Sigmoid colon (tissue), 6 donors: ENCODE measurements at regions not wholly inside any gene's neighbourhood (a gene's known extent, or its start where the extent isn't known, plus 50 kb on each side); places are given as distances from the start of the nearest gene placed in this dataset.

Source experiments
- DNase-seq: peaks from one replicate; pipeline ENCODE4 v3.0.0-alpha.2; 2019
- H3K27ac ChIP-seq, 4 donors: fragments of 200-600 bp; sonication (generic); one replicate each; pipeline ENCODE4 v1.5.1; 2016 to 2019; ENCODE audit warnings: mild to moderate bottlenecking in 1 of 4
- H3K27me3 ChIP-seq, 3 donors: fragments of 200-600 bp; sonication (generic); one replicate each; pipeline ENCODE4 v1.5.1; 2019; ENCODE audit warnings: mild to moderate bottlenecking in 1 of 3
- H3K36me3 ChIP-seq, 4 donors: fragments of 200-600 bp; sonication (generic); one replicate each; pipeline ENCODE4 v1.5.1; 2016 to 2019
- H3K4me1 ChIP-seq, 4 donors: fragments of 200-600 bp; sonication (generic); one replicate each; pipeline ENCODE4 v1.5.1; 2017 to 2019
- H3K4me3 ChIP-seq, 4 donors: fragments of 200-600 bp; sonication (generic); one replicate each; pipeline ENCODE4 v1.5.1; 2017 to 2019; ENCODE audit warnings: mild to moderate bottlenecking in 2 of 4, moderate library complexity in 1 of 4
- H3K9me3 ChIP-seq, 4 donors: fragments of 200-600 bp in 3 of 4; sonication (generic) in 3 of 4; one replicate each; pipeline versions ENCODE4 v1.5.1 to v1.6.1; 2013 to 2019
- CTCF ChIP-seq, 4 experiments: fragments of 450-650 bp in 3 of 4; fragments of 200-600 bp in 1 of 4; IDR thresholded peaks; one replicate each; pipeline ENCODE4 v1.5.1; 2016 to 2019; ENCODE audit warnings: antibody characterized with exemption in 4 of 4, mild to moderate bottlenecking in 3 of 4, moderate library complexity in 2 of 4
- EP300 ChIP-seq, 4 donors: sonication (generic); formaldehyde crosslinking; IDR thresholded peaks; one replicate each; pipeline ENCODE4 v1.6.1; 2017; ENCODE audit warnings: antibody characterized with exemption in 4 of 4
- POLR2A ChIP-seq, 2 donors: fragments of 450-650 bp; IDR thresholded peaks; one replicate each; pipeline ENCODE4 v1.6.1; 2016; ENCODE audit warnings: antibody characterized with exemption in 2 of 2, mild to moderate bottlenecking in 2 of 2, moderate library complexity in 2 of 2
- POLR2AphosphoS5 ChIP-seq, 4 donors: sonication (generic); formaldehyde crosslinking; IDR thresholded peaks; one replicate each; pipeline ENCODE4 v1.6.1; 2017; ENCODE audit warnings: antibody characterized with exemption in 4 of 4
- WGBS, 2 donors: extraction: QIAGEN DNeasy Blood & Tissue Kit; methylation state at CpG; one replicate each; pipeline ENCODE4 v1.1.7; 2013; 5-methylcytosine and 5-hydroxymethylcytosine counted together
- intact Hi-C: fragments of 100-400 bp; cut with DNase I; formaldehyde crosslinking; loops from one replicate; pipeline ENCODE4 v1.15.1; 2023
- donor health status: healthy with polysubstance abuse.
- donor health status: healthy.

GRCh38 chr5:159645179-159645846 lies 271.0 kb upstream of the ADRA1B start:
- DNase-seq = no peak
- intact Hi-C loops = no loop called here
- no peaks in the 10 kb centered on the region for H3K27me3 ChIP-seq

GRCh38 chr5:159650803-159651202 lies 265.5 kb upstream of the ADRA1B start:
- Histone ChIP-seq H3K27me3 (no peaks in the 10 kb centered on the region), H3K4me3 (no peak overlapping the region), H3K4me1 (peaks cover 0 to 11% (median 0%) of the 10 kb centered on the region in 4 donors), H3K36me3 (no peaks in the 10 kb centered on the region), H3K9me3 (no peaks in the 10 kb centered on the region), H3K27ac (no peak overlapping the region)
- peak in 1 of 4 donors; percentile 63 for TF ChIP-seq POLR2AphosphoS5 (IDR thresholded peaks at IDR 0.05)
- no peak for TF ChIP-seq CTCF (IDR thresholded peaks at IDR 0.05)
- intact Hi-C loops = no loop called here
- WGBS, 2 donors = 78 to 82% methylated on average over 2 of the region's 2 CpGs
- DNase-seq = no peak

More at GRCh38 chr5:159645179-159645846, 271.0 kb upstream of the ADRA1B start:
- no peaks in the 10 kb centered on the region for H3K4me1 ChIP-seq
- H3K4me3 ChIP-seq = no peak overlapping the region
- TF ChIP-seq POLR2AphosphoS5 (IDR thresholded peaks at IDR 0.05) = no peak
- no peak overlapping the region for H3K27ac ChIP-seq
- 33 to 70% methylated on average over 7 of the region's 7 CpGs for WGBS, 2 donors
- no peaks in the 10 kb centered on the region for H3K36me3 ChIP-seq
- H3K9me3 ChIP-seq = no peaks in the 10 kb centered on the region

GRCh38 chr5:159655757-159656409 lies 260.4 kb upstream of the ADRA1B start:
- no peaks in the 10 kb centered on the region for H3K9me3 ChIP-seq
- H3K4me3 ChIP-seq = no peak overlapping the region
- no peaks in the 10 kb centered on the region for H3K27me3 ChIP-seq
- intact Hi-C loops = no loop called here
- H3K4me1 ChIP-seq = peaks cover 0 to 12% (median 0%) of the 10 kb centered on the region in 4 donors
- no peak for DNase-seq
- H3K27ac ChIP-seq = peak overlapping the region in 2 of 4 donors; percentile 42
- TF ChIP-seq CTCF (IDR thresholded peaks at IDR 0.05) (no peak), POLR2A (IDR thresholded peaks at IDR 0.05) (no peak), EP300 (IDR thresholded peaks at IDR 0.05) (no peak), POLR2AphosphoS5 (IDR thresholded peaks at IDR 0.05) (peak in 1 of 4 donors; percentile 22)
- H3K36me3 ChIP-seq = no peaks in the 10 kb centered on the region
- WGBS, 2 donors = 45 to 75% methylated on average over 3 of the region's 3 CpGs

- H3K4me3 ChIP-seq = no peak overlapping the region
- no peaks in the 10 kb centered on the region for H3K9me3 ChIP-seq
- H3K27ac ChIP-seq = no peak overlapping the region
- no peak for TF ChIP-seq CTCF (IDR thresholded peaks at IDR 0.05)
- TF ChIP-seq POLR2A (IDR thresholded peaks at IDR 0.05) = no peak
- no peak for TF ChIP-seq EP300 (IDR thresholded peaks at IDR 0.05)
- no peak for TF ChIP-seq POLR2AphosphoS5 (IDR thresholded peaks at IDR 0.05)
- intact Hi-C loops = no loop called here
- H3K4me1 ChIP-seq = peaks cover 0 to 10% (median 0%) of the 10 kb centered on the region in 4 donors
- H3K27me3 ChIP-seq = no peaks in the 10 kb centered on the region
- WGBS, 2 donors = 72 to 81% methylated on average over 4 of the region's 4 CpGs
- H3K36me3 ChIP-seq = no peaks in the 10 kb centered on the region
- no peak for DNase-seq
These were observed 259.0 kb upstream of the ADRA1B start for GRCh38 chr5:159657298-159657697.

- Histone ChIP-seq H3K4me1 (peaks cover 0 to 10% (median 0%) of the 10 kb centered on the region in 4 donors), H3K36me3 (no peaks in the 10 kb centered on the region), H3K9me3 (no peaks in the 10 kb centered on the region), H3K4me3 (no peak overlapping the region), H3K27me3 (no peaks in the 10 kb centered on the region), H3K27ac (no peak overlapping the region)
- DNase-seq = no peak
- intact Hi-C loops = no loop called here
- 76 to 81% methylated on average over 6 of the region's 6 CpGs for WGBS, 2 donors
- TF ChIP-seq EP300 (IDR thresholded peaks at IDR 0.05) = no peak
- TF ChIP-seq POLR2AphosphoS5 (IDR thresholded peaks at IDR 0.05) = no peak
- TF ChIP-seq POLR2A (IDR thresholded peaks at IDR 0.05) = no peak
- TF ChIP-seq CTCF (IDR thresholded peaks at IDR 0.05) = no peak
These were observed 258.5 kb upstream of the ADRA1B start for GRCh38 chr5:159657771-159658170.
